Thyroid gland (tissue), 4 donors: ENCODE measurements at regions not wholly inside any gene's neighbourhood (a gene's known extent, or its start where the extent isn't known, plus 50 kb on each side); places are given as distances from the start of the nearest gene placed in this dataset.

ENCODE experiments used
- DNase-seq, 2 donors: peaks; one replicate each; pipeline ENCODE4 v3.0.0-alpha.2; 2019
- H3K27ac ChIP-seq, 3 donors: fragments of 200-600 bp; sonication (generic); 1 replicate in 2 of 3; 2 replicates in 1 of 3; pipeline ENCODE4 v1.5.1; 2016 to 2019; ENCODE audit warnings: mild to moderate bottlenecking in 1 of 3, moderate library complexity in 1 of 3
- H3K27me3 ChIP-seq: fragments of 200-600 bp; sonication (generic); one replicate; pipeline ENCODE4 v1.5.1; 2019
- H3K36me3 ChIP-seq, 2 donors: fragments of 200-600 bp; sonication (generic); one replicate each; pipeline ENCODE4 v1.5.1; 2016 to 2019
- H3K4me1 ChIP-seq, 2 donors: fragments of 200-600 bp; sonication (generic); one replicate each; pipeline ENCODE4 v1.5.1; 2017 to 2019
- H3K4me3 ChIP-seq, 3 donors: fragments of 200-600 bp; sonication (generic); replicated peaks in 1 of 3; 1 replicate in 2 of 3; 2 replicates in 1 of 3; pipeline ENCODE4 v1.5.1; 2016; ENCODE audit warnings: mild to moderate bottlenecking in 1 of 3
- H3K9me3 ChIP-seq: fragments of 200-600 bp; sonication (generic); one replicate; pipeline ENCODE4 v1.5.1; 2017
- CTCF ChIP-seq, 6 experiments: fragments of 200-600 bp in 3 of 6; fragments of 450-650 bp in 3 of 6; sonication (generic) in 3 of 6; IDR thresholded peaks; one replicate each; pipeline ENCODE4 v1.5.1; 2016 to 2019; ENCODE audit warnings: antibody characterized with exemption in 6 of 6, mild to moderate bottlenecking in 2 of 6, inconsistent platforms in 1 of 6, moderate library complexity in 1 of 6
- POLR2A ChIP-seq, 2 donors: fragments of 450-650 bp; IDR thresholded peaks; one replicate each; pipeline ENCODE4 v1.6.1; 2017; ENCODE audit warnings: antibody characterized with exemption in 2 of 2, mild to moderate bottlenecking in 2 of 2, moderate library complexity in 1 of 2
- WGBS, 2 donors: methylation state at CpG; one replicate each; pipeline ENCODE4 v1.1.5; 2017; 5-methylcytosine and 5-hydroxymethylcytosine counted together
- intact Hi-C: fragments of 100-400 bp; cut with DNase I; formaldehyde crosslinking; loops from one replicate; pipeline ENCODE4 v1.15.1; 2023

- Histone ChIP-seq H3K4me3 (no peak overlapping the region), H3K9me3 (no peaks in the 10 kb centered on the region), H3K36me3 (no peaks in the 10 kb centered on the region), H3K27me3 (no peaks in the 10 kb centered on the region), H3K27ac (no peak overlapping the region), H3K4me1 (peaks cover 12 to 33% of the 10 kb centered on the region in 2 donors)
- TF ChIP-seq POLR2A (IDR thresholded peaks at IDR 0.05) (no peak), CTCF (IDR thresholded peaks at IDR 0.05) (no peak)
- intact Hi-C loops: no loop called here
- no peak for DNase-seq
- 80 to 90% methylated on average over 2 of the region's 2 CpGs for WGBS, 2 donors
Measured at GRCh38 chr2:217639481-217639880, 363.3 kb downstream of the TNS1 start.

GRCh38 chr2:217638533-217638932, 364.3 kb downstream of the TNS1 start:
- Histone ChIP-seq H3K36me3 (no peaks in the 10 kb centered on the region), H3K27ac (no peak overlapping the region)

GRCh38 chr2:217638031-217638430, 364.8 kb downstream of the TNS1 start:
- no peak for TF ChIP-seq POLR2A (IDR thresholded peaks at IDR 0.05)
- TF ChIP-seq CTCF (IDR thresholded peaks at IDR 0.05): no peak
- 77 to 80% methylated on average over 2 of the region's 2 CpGs for WGBS, 2 donors
- Histone ChIP-seq H3K27me3 (no peaks in the 10 kb centered on the region), H3K27ac (no peak overlapping the region), H3K9me3 (no peaks in the 10 kb centered on the region), H3K4me3 (no peak overlapping the region), H3K36me3 (no peaks in the 10 kb centered on the region), H3K4me1 (peaks cover 12 to 33% of the 10 kb centered on the region in 2 donors)
- intact Hi-C loops: no loop called here
- DNase-seq: no peak

More at GRCh38 chr2:217638533-217638932, 364.3 kb downstream of the TNS1 start:
- TF ChIP-seq CTCF (IDR thresholded peaks at IDR 0.05) (no peak), POLR2A (IDR thresholded peaks at IDR 0.05) (no peak)
- Histone ChIP-seq H3K4me1 (peaks cover 12 to 33% of the 10 kb centered on the region in 2 donors), H3K27me3 (no peaks in the 10 kb centered on the region), H3K4me3 (no peak overlapping the region), H3K9me3 (no peaks in the 10 kb centered on the region)
- peak; percentile 18 to 29 for DNase-seq
- WGBS, 2 donors: 79 to 84% methylated on average over 4 of the region's 4 CpGs
- intact Hi-C loops: no loop called here

GRCh38 chr2:217636991-217637561, 365.7 kb downstream of the TNS1 start:
- intact Hi-C loops: no loop called here
- no peak for TF ChIP-seq POLR2A (IDR thresholded peaks at IDR 0.05)
- no peak for TF ChIP-seq CTCF (IDR thresholded peaks at IDR 0.05)
- Histone ChIP-seq H3K9me3 (no peaks in the 10 kb centered on the region), H3K4me3 (no peak overlapping the region), H3K27ac (no peak overlapping the region), H3K27me3 (no peaks in the 10 kb centered on the region), H3K36me3 (no peaks in the 10 kb centered on the region), H3K4me1 (peaks cover 7 to 25% of the 10 kb centered on the region in 2 donors)
- DNase-seq: no peak
- WGBS, 2 donors: 88% methylated on average over 9 of the region's 9 CpGs

- TF ChIP-seq POLR2A (IDR thresholded peaks at IDR 0.05): no peak
- no peak for TF ChIP-seq CTCF (IDR thresholded peaks at IDR 0.05)
- DNase-seq: no peak
- Histone ChIP-seq H3K4me1 (peaks cover 2 to 21% of the 10 kb centered on the region in 2 donors), H3K4me3 (no peak overlapping the region), H3K36me3 (no peaks in the 10 kb centered on the region), H3K27me3 (no peaks in the 10 kb centered on the region), H3K9me3 (no peaks in the 10 kb centered on the region), H3K27ac (no peak overlapping the region)
- intact Hi-C loops: no loop called here
- 96 to 99% methylated on average over 5 of the region's 5 CpGs for WGBS, 2 donors
Measured at GRCh38 chr2:217636578-217636977, 366.2 kb downstream of the TNS1 start.
